Smooth muscle cell (in vitro differentiated cells): ENCODE measurements at regions not wholly inside any gene's neighbourhood (a gene's known extent, or its start where the extent isn't known, plus 50 kb on each side); places are given as distances from the start of the nearest gene placed in this dataset.

Source experiments
- DNase-seq: peaks from one replicate; lab custom pipeline; 2025; ENCODE audit not compliant: unreplicated experiment; lab: John Stamatoyannopoulos, UW
- H2AFZ ChIP-seq: fragments of 200-600 bp; sonication (generic); 2 replicates; pipeline ENCODE4 v1.6.0; 2016; ENCODE audit warnings: antibody characterized with exemption, low read depth, mild to moderate bottlenecking
- H3F3A ChIP-seq: fragments of 200-600 bp; sonication (generic); 2 replicates; pipeline ENCODE4 v1.6.0; 2017; ENCODE audit warnings: antibody characterized with exemption, low read depth
- H3K27ac ChIP-seq: fragments of 200-600 bp; sonication (generic); 2 replicates; pipeline ENCODE4 v1.5.1; 2016; ENCODE audit warnings: low read depth, mild to moderate bottlenecking
- H3K27me3 ChIP-seq: fragments of 200-600 bp; sonication (generic); 2 replicates; pipeline ENCODE4 v1.6.1; 2016; ENCODE audit warnings: low read depth, mild to moderate bottlenecking
- H3K36me3 ChIP-seq: fragments of 200-600 bp; sonication (generic); 2 replicates; pipeline ENCODE4 v1.5.1; 2016; ENCODE audit warnings: low read depth
- H3K4me1 ChIP-seq: fragments of 200-600 bp; sonication (generic); 2 replicates; pipeline ENCODE4 v1.5.1; 2016; ENCODE audit warnings: low read depth
- H3K4me2 ChIP-seq: fragments of 200-600 bp; sonication (generic); 2 replicates; pipeline ENCODE4 v1.6.0; 2016; ENCODE audit warnings: mild to moderate bottlenecking
- H3K4me3 ChIP-seq: fragments of 200-600 bp; sonication (generic); 2 replicates; pipeline ENCODE4 v1.5.1; 2016; ENCODE audit warnings: mild to moderate bottlenecking
- H3K79me2 ChIP-seq: fragments of 200-600 bp; sonication (generic); 2 replicates; pipeline ENCODE4 v1.6.0; 2016; ENCODE audit warnings: low read depth, mild to moderate bottlenecking
- H3K9ac ChIP-seq: fragments of 200-600 bp; sonication (generic); 2 replicates; pipeline ENCODE4 v1.6.0; 2016; ENCODE audit warnings: low read depth
- H3K9me3 ChIP-seq: fragments of 200-600 bp; sonication (generic); replicated peaks from 2 replicates; pipeline ENCODE4 v1.5.1; 2016; ENCODE audit warnings: low read depth
- H4K20me1 ChIP-seq: fragments of 200-600 bp; sonication (generic); 2 replicates; pipeline ENCODE4 v1.6.0; 2016; ENCODE audit warnings: low read depth
- CTCF ChIP-seq: fragments of 200-600 bp; sonication (generic); IDR thresholded peaks from 2 replicates; pipeline ENCODE4 v1.5.1; 2017; ENCODE audit warnings: borderline replicate concordance, mild to moderate bottlenecking, antibody characterized with exemption; ENCODE audit not compliant: insufficient read depth, poor library complexity, severe bottlenecking
- WGBS: methylation state at CpG from one replicate; pipeline ENCODE4 v1.1.7; 2016; ENCODE audit warnings: low lambda C conversion rate; 5-methylcytosine and 5-hydroxymethylcytosine counted together

- 68% methylated on average over 7 of the region's 7 CpGs for WGBS
- Histone ChIP-seq H3K27me3 (no peaks in the 10 kb centered on the region), H4K20me1 (no peaks in the 10 kb centered on the region), H3K4me2 (no peak overlapping the region), H3K36me3 (no peaks in the 10 kb centered on the region), H3K27ac (no peak overlapping the region), H3K9me3 (no peaks in the 10 kb centered on the region), H3F3A (no peaks in the 10 kb centered on the region), H3K79me2 (no peaks in the 10 kb centered on the region), H3K9ac (no peak overlapping the region), H3K4me1 (peaks cover 10% of the 10 kb centered on the region), H2AFZ (no peak overlapping the region), H3K4me3 (no peak overlapping the region)
- no peak for TF ChIP-seq CTCF
- DNase-seq: no peak
Measured at GRCh38 chr13:107563099-107563925, 652.0 kb downstream of the LIG4 start.

GRCh38 chr13:107562203-107562602 lies 653.1 kb downstream of the LIG4 start:
- H3K9me3 ChIP-seq: no peaks in the 10 kb centered on the region
- H2AFZ ChIP-seq: no peak overlapping the region
- H3K79me2 ChIP-seq: no peaks in the 10 kb centered on the region
- no peaks in the 10 kb centered on the region for H3F3A ChIP-seq
- peaks cover 10% of the 10 kb centered on the region for H3K4me1 ChIP-seq
- no peak for TF ChIP-seq CTCF
- H3K36me3 ChIP-seq: no peaks in the 10 kb centered on the region
- DNase-seq: no peak
- H4K20me1 ChIP-seq: no peaks in the 10 kb centered on the region
- H3K4me3 ChIP-seq: no peak overlapping the region
- no peak overlapping the region for H3K9ac ChIP-seq
- H3K27me3 ChIP-seq: no peaks in the 10 kb centered on the region
- H3K27ac ChIP-seq: no peak overlapping the region
- WGBS: 66% methylated on average over 5 of the region's 5 CpGs
- no peak overlapping the region for H3K4me2 ChIP-seq

GRCh38 chr13:107554460-107554859 lies 660.9 kb downstream of the LIG4 start:
- no peak overlapping the region for H3K4me2 ChIP-seq
- no peak overlapping the region for H2AFZ ChIP-seq
- no peaks in the 10 kb centered on the region for H3K9me3 ChIP-seq
- DNase-seq: no peak
- no peak overlapping the region for H3K27ac ChIP-seq
- no peaks in the 10 kb centered on the region for H3F3A ChIP-seq
- no peaks in the 10 kb centered on the region for H3K27me3 ChIP-seq
- no peak overlapping the region for H3K9ac ChIP-seq
- no peaks in the 10 kb centered on the region for H3K36me3 ChIP-seq
- WGBS: 90% methylated on average over 5 of the region's 5 CpGs
- H3K4me3 ChIP-seq: no peak overlapping the region
- peaks cover 5% of the 10 kb centered on the region for H4K20me1 ChIP-seq
- H3K79me2 ChIP-seq: no peaks in the 10 kb centered on the region
- H3K4me1 ChIP-seq: no peaks in the 10 kb centered on the region
- TF ChIP-seq CTCF: no peak

- H2AFZ ChIP-seq: no peak overlapping the region
- no peak overlapping the region for H3K4me3 ChIP-seq
- no peaks in the 10 kb centered on the region for H3F3A ChIP-seq
- peaks cover 5% of the 10 kb centered on the region for H4K20me1 ChIP-seq
- no peak for TF ChIP-seq CTCF
- H3K4me2 ChIP-seq: no peak overlapping the region
- H3K9ac ChIP-seq: no peak overlapping the region
- 56% methylated on average over 7 of the region's 7 CpGs for WGBS
- no peaks in the 10 kb centered on the region for H3K9me3 ChIP-seq
- no peaks in the 10 kb centered on the region for H3K79me2 ChIP-seq
- DNase-seq: no peak
- no peaks in the 10 kb centered on the region for H3K4me1 ChIP-seq
- no peak overlapping the region for H3K27ac ChIP-seq
- no peaks in the 10 kb centered on the region for H3K27me3 ChIP-seq
- H3K36me3 ChIP-seq: no peaks in the 10 kb centered on the region
Measured at GRCh38 chr13:107553838-107554237, 661.5 kb downstream of the LIG4 start.
